ENCODE measurements at regions not wholly inside any gene's neighbourhood (a gene's known extent, or its start where the extent isn't known, plus 50 kb on each side); places are given as distances from the start of the nearest gene placed in this dataset.
"Not testable (repeated sequence)": the region's sequence is repeated elsewhere in the genome, so short reads cannot be mapped to it uniquely, and the experiment has no call there.

GRCh38 chr21:35737449-35737848 lies 322.9 kb downstream of the SETD4 start:
- DNase-seq: no peak

GRCh38 chr21:35732788-35733187 lies 327.5 kb downstream of the SETD4 start:
- DNase-seq: no peak

GRCh38 chr21:35730325-35730724 lies 330.0 kb downstream of the SETD4 start:
- DNase-seq: no peak

DNA sequence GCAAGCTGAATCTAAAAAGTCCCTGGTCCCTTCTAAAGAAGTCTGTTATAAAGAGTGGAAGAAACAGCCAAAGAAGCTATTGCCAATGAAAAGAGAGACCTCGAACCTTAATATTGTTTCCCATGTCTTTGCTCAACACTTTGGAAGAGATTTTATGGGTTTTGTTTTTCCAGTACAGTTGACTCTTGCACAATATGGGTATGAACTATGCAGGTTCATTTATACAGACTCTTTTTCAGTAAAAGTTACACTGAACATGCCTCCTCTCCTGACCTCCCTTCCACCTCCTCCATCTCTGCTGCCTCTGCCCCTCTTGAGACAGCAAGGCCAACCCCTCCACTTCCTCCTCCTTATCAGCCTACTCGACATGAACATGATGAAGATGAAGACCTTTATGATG lies 332.5 kb downstream of the SETD4 start:
- no peak for DNase-seq

DNA sequence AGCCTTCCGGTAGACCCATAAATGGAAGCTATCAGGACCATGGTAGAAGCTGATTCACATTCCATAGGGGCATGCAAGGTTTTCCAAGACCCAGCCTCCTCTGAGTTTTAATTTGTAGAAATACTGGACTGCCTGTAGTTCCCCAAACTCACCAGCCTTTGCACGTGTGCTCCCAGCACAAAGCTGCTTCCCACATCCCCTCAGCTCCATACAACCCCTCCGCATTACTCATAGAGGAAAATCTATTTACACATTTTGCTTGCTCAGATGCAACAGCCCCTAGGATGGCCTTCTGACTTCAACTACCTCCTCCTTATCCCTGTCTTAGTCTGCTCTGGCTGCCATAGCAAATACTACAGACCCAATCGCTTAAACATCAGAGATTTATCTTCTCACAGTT lies 336.2 kb downstream of the SETD4 start:
- DNase-seq: no peak

DNA sequence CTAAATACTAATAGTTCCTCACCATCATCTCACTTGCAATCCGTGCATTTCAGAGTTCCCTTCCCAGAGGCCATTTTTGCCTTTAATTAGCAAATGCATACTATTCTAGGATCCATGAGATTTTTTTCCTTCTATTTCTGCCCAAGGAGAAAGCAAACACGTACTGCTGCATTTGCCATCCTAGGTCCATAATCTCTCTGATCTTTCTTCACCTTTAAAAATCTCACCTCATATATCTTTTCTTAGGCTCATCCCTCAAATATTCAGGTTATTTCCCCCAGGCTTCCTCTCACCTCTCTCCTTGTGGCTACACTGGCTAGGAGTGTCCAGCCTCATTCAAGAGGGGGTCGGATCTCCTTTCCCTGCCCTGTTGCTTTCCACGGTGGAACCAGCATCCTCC lies 338.6 kb downstream of the SETD4 start:
- DNase-seq: no peak

- no peak for DNase-seq
Measured at GRCh38 chr21:35720208-35720731, 340.1 kb downstream of the SETD4 start.

- DNase-seq: no peak
Measured at GRCh38 chr21:35719080-35719479, 341.2 kb downstream of the SETD4 start.

- DNase-seq: no peak
Measured at GRCh38 chr21:35716876-35717565, 343.3 kb downstream of the SETD4 start.

DNA sequence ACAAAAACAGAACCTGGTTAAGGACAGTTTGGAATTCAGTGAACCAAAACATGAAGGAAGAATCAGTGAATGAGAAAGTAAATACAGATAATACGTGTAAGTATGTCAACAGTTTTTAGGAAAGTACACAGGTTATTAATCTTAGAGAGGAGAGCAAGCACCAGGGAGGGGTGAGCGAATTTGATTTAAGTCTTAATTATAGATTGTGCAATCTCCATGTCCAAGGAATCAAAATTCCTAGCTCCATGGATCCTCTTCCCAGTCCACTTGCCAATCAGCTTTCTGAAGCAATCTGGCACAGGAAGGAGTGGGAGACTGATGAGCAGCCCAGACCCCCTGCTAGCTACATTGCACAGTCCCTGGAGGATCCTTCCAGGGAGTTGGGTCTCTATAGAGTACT lies 346.4 kb downstream of the SETD4 start:
- DNase-seq: no peak

GRCh38 chr21:35711661-35712060 lies 348.7 kb downstream of the SETD4 start:
- DNase-seq: no peak

DNA sequence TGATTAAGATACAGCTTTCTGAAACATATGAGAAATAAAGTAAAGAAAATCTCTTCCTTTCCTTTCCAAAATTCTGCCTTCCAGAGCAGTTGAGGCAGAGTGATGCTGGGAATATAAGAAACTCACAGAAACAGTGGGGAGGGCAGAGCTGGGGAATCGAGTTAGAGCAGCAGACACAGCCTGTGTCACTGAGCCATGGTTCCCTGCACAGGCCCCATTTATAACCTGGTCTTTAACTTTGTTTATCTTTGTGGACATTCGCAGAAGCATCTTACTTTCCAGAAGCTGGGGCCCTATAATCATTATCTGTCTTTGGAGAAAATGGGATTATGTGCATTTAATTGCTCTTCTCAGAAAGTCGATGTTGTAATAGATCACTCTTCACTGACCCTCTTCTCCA lies 349.1 kb downstream of the SETD4 start:
- no peak for DNase-seq

DNA sequence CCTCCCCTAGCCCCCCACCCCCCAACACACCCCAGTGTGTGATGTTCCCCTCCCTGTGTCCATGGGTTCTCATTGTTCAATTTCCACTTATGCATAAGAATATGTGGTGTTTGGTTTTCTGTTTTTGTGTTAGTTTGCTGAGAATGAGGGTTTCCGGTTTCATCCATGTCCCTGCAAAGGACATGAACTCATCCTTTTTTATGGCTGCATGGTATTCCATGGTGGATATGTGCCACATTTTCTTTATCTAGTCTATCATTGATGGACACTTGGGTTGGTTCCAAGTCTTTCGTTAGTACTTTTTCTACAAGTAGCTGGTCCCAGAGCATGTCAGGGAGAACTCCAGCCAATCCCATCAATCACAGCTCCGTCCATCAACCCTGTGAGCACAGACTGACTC lies 350.3 kb downstream of the SETD4 start:
- not testable (repeated sequence) for DNase-seq

- DNase-seq: no peak
Measured at GRCh38 chr21:35705888-35706287, 354.4 kb downstream of the SETD4 start.

GRCh38 chr21:35705237-35705887 lies 355.0 kb downstream of the SETD4 start:
- no peak for DNase-seq

DNA sequence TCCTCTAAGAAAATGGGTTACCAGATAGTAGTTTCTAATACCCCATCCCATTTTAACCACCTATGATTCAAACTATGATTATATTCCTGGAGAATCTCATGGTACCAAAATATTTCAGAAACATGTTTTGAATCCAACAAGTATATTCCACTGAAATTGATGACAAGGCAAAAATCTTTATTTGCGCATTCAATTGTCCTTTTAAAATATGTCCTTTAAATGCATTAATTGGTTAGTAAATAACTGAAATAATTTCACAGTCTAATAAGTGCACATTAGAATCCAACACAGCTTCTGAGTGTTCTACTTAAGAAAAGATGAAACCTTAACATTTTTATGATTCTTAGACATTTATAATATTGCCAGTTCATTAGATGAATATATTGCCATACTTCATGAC lies 356.6 kb downstream of the SETD4 start:
- DNase-seq: no peak

- DNase-seq: no peak
Measured at GRCh38 chr21:35699361-35699760, 361.0 kb downstream of the SETD4 start.

GRCh38 chr21:35697321-35697808 lies 363.0 kb downstream of the SETD4 start:
- no peak for DNase-seq

DNA sequence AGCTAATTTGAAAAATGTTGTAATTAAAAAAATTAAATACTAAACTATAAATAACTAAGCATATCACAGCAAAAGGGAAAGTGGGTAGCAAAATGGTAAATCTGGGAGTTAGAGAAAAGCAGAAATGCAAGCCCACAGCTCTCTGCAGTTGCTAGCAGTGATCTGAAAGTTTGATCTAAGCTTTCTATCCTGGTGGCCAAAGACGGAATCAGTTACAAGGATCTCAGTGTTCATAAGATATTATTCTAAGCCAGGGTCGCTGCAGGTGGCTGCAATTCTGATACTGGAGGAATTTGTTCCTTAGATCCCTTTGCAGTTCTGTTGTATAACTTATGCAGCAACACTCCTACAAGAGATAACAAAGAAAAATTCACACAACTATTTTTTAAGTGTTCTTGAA lies 363.7 kb downstream of the SETD4 start:
- DNase-seq: no peak

- no peak for DNase-seq
Measured at GRCh38 chr21:35692311-35692710, 368.0 kb downstream of the SETD4 start.

DNA sequence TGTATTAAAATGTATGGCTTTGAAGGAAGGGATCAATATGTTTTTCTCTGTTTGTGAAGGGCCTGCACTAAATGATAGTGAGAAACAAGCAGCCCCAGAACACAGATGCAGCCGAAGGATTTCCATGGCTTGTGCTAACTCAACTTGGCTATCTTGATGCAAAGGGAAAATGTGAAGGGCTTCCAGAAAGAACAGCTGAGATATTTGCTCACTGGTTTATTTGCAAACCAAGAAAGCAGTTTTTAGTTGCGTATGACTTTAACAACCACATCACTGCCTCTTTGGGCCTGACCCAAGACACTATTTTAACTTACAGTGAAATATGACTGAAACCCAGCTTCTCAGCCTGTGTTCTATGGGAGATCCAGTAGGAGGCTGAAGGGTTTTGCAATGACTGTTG lies 369.9 kb downstream of the SETD4 start:
- DNase-seq: no peak

GRCh38 chr21:35686156-35686555 lies 374.2 kb downstream of the SETD4 start:
- DNase-seq: no peak

DNA sequence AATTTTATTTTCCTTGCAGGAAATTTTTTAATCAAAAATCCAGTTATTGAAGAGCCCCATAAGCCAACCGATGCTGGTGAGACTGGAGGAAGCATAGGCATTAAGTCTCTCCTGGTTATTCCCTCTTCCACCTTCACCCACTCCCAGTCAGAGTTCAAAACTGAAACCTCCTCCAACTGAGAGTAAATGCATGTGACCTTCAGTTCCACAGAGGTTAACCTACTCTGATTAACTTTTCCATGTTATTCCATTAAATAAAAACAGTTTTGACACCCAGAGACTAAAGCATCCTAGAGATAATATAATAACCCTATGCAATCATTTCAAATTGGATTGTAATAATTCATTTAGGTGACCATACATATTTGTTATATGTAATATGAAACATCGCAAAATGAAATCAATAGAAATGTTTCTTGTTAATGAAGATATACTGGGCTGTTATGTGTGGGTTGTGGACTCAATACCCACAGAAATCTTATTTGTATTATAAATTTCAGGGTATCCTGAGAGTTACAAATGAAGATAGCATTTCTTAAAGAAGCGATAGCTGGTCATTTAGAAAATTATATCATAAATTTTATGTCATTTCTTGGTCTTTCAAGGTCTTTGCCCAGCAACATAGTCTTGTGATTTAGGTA lies 376.5 kb downstream of the SETD4 start:
- DNase-seq: no peak

All from effector CD8-positive, alpha-beta T cell (primary cell).